NCI-H187 (cell line): ENCODE measurements at regions not wholly inside any gene's neighbourhood (a gene's known extent, or its start where the extent isn't known, plus 50 kb on each side); places are given as distances from the start of the nearest gene placed in this dataset.
"Not testable (repeated sequence)": the region's sequence is repeated elsewhere in the genome, so short reads cannot be mapped to it uniquely, and the experiment has no call there.

ENCODE experiments used
- DNase-seq, 2 experiments: peaks; one replicate each; lab custom pipeline; 2025; lab: John Stamatoyannopoulos, UW

DNA sequence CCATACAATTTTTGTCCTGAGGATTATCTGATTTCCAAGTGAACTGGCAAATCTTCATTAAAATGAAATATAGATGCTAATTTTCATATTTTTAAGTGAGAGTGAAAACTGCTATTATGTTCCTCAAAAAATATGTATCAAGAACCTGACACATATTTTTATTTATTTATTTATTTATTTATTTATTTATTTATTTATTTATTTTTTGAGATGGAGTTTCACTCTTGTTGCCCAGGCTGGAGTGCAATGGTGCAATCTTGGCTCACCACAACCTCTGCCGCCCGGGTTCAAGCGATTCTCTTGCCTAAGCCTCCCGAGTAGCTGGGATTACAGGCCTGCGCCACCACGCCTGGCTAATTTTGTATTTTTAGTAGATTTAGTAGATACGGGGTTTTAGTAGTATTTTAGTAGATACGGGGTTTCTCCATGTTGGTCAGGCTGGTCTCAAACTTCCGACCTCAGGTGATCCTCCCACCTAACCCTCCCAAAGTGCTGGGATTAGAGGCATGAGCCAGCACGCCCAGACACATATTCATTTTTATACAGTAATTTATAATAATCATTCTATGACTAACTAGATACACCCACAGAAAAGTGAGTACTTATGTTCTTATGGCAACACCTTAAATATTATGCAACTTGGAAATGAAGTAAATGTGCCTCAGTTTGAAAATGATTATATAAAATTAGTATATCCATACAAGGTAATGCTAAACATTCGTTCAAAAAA, 248.3 kb downstream of the CDH7 start:
- DNase-seq, result not testable (repeated sequence)

DNA sequence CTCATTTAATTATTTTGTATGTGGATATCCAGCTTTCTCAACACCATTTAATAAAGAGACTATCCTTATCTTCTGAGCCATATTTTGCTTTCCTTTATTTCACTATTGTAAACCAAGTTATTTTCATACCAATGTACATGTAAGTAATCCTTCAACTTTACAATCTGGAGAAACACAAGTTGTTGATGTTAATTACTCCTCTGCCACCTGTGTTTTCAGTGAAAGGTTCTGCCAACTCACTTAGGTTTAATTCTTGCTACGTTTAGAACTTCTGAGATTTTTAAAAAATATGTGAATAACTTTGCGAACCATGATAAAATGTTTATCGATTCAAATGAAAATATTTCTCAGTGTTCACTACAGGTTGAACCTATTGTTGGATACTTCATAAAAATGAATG, 244.4 kb downstream of the CDH7 start:
- no peak for DNase-seq

DNA sequence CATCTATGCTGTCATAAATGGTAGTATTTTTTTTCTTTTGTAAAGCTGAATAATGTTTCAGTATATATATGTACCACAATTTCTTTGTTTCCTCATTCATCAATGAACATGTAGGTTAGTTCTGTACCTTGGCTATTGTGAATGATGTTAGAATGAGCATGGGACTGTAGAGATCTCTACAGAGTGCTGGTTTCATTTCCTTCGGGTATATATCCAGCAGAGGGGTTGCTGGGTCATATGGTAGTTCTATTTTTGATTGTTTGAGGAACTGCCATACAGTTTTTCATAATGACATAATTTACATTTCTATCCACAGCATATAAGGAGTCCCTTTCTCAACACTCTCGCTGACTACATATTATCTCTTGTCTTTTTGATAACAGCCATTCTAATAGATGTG, 243.5 kb downstream of the CDH7 start:
- DNase-seq, result no peak

DNA sequence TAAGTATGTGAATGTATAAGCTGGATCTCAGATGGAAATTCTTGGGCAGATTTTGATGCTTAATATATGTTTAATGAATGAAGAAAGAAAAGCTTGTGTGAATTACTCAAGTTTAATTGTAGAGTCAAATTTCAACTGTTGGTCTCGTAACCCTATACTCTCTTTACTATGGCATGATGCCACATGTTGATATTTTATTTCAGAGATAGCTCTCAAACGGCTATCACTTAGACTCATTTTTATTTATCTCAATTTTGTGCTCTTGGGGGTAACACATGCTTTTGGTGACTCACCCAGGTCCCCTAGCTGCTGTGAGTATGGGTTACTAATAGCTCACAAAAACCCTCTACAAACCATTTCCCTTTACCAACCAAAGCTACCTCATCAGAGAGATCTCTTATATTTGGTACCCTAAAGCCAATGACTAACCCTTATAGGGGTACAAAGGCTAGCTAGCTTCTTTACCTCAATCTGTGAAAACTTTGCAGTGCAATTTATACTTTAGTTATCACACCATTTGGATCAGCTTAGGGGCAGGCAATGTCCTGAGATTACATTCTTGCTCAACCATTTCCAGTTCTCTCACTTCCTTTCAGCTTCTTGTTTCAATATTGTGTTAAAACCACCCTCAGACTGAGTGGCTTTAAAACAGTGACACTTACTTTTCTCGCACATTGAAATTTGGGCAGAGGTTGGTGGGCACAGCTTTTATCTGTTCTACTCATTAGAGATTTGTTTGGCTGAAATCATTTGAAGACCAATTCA, 240.3 kb downstream of the CDH7 start:
- no peak for DNase-seq

DNA sequence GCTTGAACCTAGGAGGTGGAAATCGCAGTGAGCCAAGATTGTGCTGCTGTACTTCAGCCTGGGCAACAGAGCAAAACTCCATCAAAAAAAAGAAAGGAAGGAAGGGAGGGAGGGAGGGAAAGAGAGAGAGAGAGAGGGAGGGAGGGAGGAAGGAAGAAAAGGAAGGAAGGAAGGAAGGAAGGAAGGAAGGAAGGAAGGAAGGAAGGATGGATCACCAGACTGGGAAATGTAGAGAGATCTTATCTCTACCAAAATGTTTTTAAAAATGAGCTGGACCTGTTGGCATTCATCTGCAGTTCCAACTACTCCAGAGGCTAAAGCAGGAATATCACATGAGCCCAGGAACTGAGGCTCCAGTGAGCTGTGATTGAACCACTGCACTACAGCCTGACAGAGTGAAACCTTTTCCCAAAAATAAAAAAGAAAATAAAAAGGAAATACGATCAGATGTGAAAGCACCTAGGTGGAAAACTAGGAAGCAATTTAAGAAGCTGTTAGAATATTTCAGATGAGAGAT, 239.4 kb downstream of the CDH7 start:
- no peak for DNase-seq

DNA sequence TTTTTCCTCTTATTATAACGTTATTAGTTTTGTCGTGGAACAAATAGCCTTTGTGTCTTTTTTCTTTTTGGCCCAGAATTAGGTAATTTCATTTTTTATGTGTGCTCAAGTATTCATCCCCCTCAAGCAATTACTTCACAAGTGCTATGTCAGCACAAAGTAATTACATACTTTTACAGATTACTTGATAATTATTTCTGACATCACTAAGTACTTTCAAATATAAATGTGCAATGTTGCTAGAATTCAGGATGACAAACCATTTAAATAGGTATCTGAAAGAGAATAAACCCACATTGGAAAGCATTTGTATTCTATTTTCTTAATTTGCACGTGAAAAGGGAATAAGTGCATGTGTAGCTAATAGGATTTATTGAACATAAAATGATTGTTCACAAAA, 238.2 kb downstream of the CDH7 start:
- DNase-seq, result no peak

DNA sequence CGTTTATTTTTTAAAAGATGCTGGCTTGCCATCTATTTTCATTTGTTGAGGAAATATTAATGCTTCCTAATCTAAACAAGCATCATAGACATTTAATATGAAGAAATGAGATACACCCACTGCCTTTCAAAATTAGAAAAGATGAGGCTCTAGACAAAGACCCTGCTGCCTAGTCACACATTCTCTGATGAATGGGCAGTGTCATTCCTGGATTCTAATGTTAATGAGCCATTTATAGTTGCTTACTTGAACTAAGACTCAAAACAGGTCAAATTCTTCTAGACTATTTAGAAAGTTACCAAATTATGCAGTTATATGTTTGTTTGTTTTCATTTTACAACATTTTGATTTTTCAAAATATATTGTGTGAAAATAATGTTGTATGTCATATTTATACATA, 237.6 kb downstream of the CDH7 start:
- DNase-seq, result no peak

DNA sequence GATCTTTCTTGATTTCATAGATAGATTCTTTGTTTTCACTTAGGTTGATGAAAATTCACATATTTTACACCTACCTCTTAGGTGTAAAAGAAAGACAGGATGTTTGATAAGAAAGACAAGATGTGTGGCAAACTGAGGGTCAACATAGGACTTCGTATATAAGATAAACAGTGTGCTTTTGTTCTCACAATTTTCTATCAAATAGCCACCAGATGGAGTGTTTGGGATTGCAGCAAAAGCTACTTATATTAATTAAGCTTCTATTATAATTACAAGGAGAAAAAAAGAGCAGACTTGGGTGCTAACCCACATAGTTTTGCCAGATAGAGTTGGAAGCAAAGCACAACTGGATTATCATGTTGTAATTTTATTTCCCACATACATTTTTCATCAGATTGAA, 232.9 kb downstream of the CDH7 start:
- no peak for DNase-seq

DNA sequence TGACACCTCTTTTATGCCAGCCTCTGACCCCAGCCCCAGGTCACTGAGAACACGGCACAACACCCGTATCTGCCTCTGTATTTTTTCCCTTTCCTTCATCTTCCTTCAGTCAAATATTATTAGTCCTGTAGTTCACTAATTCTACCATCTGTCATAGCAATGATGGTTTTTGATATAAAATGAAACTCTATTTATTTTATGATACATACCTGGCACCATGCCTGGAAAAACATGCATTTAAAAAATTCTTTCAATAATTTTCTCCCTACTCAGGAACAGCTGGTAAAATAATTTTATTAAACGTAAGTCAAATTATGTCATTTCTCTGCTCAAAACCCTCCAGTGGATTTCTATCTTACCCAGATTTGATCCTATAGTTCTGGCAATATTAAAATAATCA, 224.7 kb downstream of the CDH7 start:
- no peak for DNase-seq

DNA sequence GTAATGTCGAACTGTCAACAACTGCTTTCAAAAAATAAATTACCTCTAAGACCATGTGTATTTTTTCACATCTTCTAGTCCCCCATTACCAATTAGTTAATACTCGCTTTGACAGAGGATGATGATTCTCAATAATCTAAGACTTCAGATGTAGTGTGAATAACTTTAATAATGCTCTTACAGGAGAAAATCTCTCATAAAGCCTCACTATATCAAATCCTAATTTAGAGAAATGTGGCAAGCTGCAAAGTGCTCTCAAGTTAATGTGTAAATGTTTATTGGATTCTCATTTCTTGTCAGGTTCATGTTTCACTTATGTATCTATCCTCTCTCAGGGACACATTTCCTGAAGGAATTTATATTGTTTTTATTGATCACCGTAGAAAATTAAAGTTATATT, 223.9 kb downstream of the CDH7 start:
- no peak for DNase-seq

DNA sequence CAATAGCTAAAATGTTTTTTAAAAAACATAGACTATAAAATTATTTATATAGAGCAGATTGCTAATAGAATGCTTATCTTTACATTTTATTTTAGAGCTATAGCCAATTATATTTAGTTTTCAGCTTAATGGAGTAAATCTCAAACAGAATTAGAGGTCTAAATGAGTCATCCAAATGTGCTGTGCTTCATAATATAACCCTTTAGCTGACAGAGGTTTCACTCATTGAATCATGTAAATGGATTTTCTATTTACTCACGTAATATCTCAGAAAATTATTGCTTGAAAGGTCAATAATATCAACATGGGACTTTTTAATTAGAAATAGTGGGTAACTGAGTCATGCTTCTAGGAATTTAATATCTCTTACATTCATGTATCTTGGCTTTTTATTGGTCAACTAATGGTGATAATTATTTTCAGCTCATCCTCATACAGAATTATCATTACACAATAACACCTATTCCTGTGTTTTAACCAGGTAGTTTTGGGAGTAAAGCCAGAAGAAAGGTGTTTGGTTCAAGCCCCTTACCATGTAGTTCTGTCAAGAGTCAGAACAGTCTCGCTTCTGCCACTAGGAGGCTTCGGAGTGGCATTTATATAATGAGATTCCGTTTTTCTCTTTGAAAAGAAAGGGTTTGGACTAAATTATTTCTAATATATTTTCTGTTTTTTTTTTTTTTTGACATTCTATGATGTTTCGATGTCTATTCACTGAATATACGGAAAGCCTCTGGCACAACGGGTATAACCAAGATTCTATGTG, 217.6 kb downstream of the CDH7 start:
- DNase-seq, result no peak

DNA sequence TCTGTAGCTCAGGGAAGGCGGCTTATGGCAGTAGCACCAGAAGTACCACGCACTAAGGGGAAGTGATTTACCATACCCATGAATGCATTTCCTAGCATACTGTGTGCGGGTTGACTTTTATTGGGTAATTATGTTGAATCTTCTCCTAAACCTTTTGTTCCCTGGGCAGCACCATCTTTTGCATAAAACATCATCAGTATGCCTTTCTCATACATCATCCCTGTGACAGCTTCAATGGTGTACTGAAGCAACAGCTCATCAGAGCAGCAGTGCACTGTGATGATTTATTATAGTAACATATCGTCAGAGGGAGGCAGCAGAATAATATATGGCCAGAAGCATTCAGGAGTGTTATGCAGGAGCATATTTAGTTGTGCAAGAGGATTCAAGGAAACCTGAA, 204.9 kb downstream of the CDH7 start:
- DNase-seq, result no peak

DNA sequence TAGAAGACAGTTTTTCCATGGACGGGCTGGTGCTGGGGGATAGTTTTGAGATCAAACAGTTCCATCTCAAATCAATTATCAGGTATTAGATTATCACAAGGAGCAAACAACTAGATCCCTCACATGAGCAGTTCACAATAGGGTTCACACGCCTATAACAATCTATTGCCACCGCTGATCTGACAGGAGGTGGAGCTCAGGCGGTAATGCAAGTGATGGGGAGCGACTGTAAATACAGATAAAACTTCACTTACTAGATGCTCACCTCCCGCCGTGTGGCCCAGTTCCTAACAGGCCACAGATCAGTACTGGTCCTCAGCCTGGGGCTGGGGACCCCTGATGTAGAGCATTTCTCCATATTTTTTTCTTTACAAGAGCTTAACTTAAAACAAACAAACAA, 203.6 kb downstream of the CDH7 start:
- no peak for DNase-seq

DNA sequence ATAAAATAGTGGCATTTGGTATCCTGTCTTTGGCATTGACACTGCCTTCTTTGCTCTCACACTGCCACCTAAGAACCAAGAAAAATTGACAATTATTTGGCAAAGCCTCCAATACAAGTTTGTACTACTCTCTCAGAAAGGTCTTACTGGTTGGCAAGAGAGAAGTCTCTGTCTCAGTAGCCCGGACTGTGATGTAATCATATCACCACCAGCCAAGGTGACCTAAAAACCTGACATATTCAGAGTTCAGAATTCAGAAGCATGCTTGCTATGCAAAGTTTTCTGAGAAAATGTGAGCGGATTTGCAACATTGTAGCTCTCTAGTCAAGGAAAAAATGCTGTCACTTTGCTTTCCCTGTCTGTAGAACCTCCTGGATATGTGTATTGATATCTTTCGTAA, 196.0 kb downstream of the CDH7 start:
- DNase-seq, result no peak

DNA sequence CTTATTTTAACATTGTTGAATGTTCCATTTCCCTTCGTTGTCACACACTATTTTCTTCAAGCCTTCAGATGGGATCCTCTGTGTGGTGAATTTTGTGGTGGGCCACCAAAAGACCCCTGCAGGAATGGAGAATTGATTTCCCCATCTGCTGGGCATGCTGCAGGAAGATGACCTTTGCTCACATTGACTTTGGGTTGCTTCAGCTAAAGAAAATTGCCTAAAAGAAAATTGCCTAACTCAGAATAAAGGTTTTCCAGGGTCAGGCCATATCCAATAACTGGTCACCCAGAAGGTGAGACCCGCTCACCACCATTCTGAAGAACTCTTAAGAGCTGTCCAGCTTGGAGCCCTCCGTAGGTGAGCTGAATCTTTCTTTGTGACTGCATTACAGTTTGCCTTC, 192.5 kb downstream of the CDH7 start:
- DNase-seq, result no peak

DNA sequence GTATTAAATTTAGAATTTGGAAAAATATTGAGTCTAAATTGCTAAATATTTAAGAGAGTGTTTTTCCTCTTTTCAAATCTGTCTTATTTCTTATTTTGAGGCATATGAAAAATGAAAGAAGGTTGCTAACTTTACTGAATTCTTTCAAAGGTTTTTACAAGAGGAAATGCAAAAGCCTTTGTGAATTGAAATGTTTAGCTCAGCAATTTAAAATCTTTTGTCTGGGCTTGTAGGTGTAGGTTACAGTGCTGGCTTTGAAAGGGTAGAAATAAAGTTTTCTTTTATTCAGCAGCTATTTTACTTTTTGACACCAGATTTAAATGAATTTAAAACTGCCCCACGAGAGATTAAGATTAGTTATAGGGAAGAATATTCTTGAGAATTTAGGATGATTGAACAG, 192.0 kb downstream of the CDH7 start:
- no peak for DNase-seq

DNA sequence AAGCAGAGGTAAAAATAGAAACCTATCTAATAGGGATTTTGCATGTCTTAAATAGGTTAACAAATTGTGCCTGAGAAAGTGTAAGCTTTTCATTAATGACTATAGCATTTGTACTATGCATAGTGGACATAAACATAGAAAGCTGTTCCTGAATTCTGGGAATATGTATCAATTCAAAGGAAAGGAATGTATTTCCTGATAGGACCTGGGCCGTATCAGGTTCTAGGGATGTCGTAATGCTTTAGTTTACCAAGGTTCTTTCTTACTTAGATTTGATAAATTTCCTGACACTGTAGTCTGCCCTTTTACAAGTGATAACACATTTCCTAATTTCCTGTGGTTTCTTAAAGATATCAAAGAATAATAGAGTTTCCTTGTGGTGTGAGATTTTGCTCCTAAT, 191.3 kb downstream of the CDH7 start:
- DNase-seq, result no peak

DNA sequence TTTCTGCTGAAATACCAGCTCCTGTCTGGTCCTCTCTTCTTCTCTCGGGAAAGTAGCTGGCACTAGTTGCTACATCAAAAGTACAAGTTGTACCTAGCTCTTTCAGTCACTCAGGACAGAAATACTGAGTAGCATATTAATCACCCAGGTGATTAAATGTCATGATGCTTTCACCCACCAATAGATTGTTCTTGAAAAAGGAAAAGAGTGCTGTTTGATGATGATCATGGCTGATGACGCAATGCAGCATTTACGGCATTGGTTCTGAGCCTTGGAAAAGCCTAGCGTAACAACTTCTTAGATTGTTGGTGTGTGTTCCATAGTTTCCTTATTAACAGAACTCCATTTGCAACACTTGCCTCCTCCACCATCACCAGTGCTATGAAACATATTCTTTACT, 190.7 kb downstream of the CDH7 start:
- DNase-seq, result no peak
